ENCODE measurements at regions not wholly inside any gene's neighbourhood (a gene's known extent, or its start where the extent isn't known, plus 50 kb on each side); places are given as distances from the start of the nearest gene placed in this dataset.

DNA sequence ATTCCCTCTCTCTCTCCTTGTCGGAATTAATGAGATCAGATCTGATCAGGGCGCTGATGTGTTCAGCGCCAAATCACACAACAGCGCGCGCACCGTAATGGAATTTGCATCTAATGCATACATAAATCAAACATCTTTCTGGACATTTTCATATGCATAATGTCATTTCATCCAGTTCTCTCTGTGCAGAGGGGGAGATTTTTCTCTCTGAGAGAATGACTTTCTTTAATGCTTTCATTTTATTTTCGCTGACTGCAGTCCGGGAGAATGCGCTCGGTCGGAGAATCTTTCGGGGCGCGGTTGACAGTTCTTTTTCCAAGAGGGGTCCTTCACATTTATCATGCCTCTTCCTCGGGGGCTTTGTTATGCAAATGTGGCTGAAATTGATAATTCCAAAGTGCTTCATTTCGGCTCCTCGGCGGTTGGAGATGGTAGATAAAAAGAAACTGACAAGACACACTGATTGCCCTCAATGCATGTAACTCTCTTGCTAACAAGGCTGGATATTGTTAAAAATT lies 615.9 kb downstream of the VRK1 start:
- Histone ChIP-seq H3K27me3 (replicated peaks; ENCODE audit: control insufficient read depth, insufficient read depth, low read length) (no peaks in the 10 kb centered on the region), H3K36me3 (ENCODE audit: control insufficient read depth, insufficient read depth, low read length) (no peaks in the 10 kb centered on the region), H3K4me3 (replicated peaks; ENCODE audit: low read depth, low read length) (peak overlapping the region; percentile 17; the same call in 1 of the 2 replicates)
- no peak for DNase-seq (ENCODE audit: extremely low read depth, insufficient read length)
- TF ChIP-seq, protein P1, sequence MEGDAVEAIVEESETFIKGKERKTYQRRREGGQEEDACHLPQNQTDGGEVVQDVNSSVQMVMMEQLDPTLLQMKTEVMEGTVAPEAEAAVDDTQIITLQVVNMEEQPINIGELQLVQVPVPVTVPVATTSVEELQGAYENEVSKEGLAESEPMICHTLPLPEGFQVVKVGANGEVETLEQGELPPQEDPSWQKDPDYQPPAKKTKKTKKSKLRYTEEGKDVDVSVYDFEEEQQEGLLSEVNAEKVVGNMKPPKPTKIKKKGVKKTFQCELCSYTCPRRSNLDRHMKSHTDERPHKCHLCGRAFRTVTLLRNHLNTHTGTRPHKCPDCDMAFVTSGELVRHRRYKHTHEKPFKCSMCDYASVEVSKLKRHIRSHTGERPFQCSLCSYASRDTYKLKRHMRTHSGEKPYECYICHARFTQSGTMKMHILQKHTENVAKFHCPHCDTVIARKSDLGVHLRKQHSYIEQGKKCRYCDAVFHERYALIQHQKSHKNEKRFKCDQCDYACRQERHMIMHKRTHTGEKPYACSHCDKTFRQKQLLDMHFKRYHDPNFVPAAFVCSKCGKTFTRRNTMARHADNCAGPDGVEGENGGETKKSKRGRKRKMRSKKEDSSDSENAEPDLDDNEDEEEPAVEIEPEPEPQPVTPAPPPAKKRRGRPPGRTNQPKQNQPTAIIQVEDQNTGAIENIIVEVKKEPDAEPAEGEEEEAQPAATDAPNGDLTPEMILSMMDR (IDR thresholded peaks at IDR 0.05; ENCODE audit: insufficient read depth, low read length, poor library complexity, severe bottlenecking): no peak

DNA sequence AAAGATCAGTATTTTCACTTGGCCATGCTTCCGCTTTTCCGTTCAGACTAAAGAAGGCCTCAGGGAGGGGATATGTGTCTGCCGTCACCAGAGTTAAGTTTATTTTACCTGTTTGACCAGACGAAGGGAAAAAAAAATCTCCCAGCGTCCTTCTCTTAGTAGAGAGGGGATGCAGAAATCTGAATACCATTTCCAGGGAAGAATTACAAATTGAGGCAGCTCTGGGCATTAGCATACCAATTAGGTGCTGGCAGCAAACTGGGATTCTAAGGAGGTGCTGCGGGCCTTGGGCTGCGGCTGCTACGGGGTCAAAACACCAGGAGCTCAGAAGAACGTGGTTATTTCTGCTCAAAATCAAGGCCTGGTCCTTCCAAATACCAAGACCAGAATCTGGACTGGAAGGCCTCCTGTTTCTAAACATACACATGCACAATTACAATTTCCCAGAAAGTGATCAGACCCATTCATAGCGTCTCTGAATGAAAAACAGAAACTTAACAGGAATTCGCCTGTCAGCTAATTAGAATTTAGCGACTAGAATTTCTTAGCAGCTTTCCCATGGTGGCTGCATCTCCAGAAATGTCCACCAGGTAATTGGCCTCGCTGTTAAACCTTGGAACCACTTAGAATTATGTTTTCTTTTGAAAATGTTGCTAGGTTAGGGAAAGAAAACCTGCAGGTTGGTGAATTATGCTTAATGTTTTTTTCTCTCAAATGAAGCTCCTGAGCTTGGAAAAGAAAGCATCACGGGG lies 617.0 kb downstream of the VRK1 start:
- no peaks in the 10 kb centered on the region for H3K36me3 ChIP-seq (ENCODE audit: control insufficient read depth, insufficient read depth, low read length)
- TF ChIP-seq, protein P1 (IDR thresholded peaks at IDR 0.05; ENCODE audit: insufficient read depth, low read length, poor library complexity, severe bottlenecking): no peak
- H3K4me3 ChIP-seq (replicated peaks; ENCODE audit: low read depth, low read length): no peak overlapping the region
- H3K27me3 ChIP-seq (replicated peaks; ENCODE audit: control insufficient read depth, insufficient read depth, low read length): no peaks in the 10 kb centered on the region
- DNase-seq (ENCODE audit: extremely low read depth, insufficient read length): no peak

DNA sequence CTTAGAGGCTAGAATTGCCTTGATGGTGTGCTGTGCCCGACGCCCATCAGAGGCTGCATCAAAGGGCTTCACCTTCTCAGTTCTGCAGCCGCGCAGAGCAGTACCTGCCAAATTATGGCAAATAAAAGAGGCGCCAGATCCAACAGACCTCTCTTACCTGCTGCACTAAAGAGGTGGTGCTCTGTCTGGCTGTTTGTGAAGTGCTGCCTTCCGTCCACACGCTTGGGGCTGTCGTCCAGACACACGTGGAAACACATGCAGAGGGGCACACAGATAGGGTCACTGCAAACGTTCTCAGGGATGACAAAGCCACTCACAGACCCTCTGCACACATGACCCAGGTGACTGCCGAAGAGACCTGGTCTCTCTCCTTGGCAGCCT lies 617.5 kb downstream of the VRK1 start:
- no peak overlapping the region for H3K4me3 ChIP-seq (replicated peaks; ENCODE audit: low read depth, low read length)
- no peaks in the 10 kb centered on the region for H3K27me3 ChIP-seq (replicated peaks; ENCODE audit: control insufficient read depth, insufficient read depth, low read length)
- TF ChIP-seq, protein P1 (IDR thresholded peaks at IDR 0.05; ENCODE audit: insufficient read depth, low read length, poor library complexity, severe bottlenecking): no peak
- H3K36me3 ChIP-seq (ENCODE audit: control insufficient read depth, insufficient read depth, low read length): no peaks in the 10 kb centered on the region
- DNase-seq (ENCODE audit: extremely low read depth, insufficient read length): no peak

DNA sequence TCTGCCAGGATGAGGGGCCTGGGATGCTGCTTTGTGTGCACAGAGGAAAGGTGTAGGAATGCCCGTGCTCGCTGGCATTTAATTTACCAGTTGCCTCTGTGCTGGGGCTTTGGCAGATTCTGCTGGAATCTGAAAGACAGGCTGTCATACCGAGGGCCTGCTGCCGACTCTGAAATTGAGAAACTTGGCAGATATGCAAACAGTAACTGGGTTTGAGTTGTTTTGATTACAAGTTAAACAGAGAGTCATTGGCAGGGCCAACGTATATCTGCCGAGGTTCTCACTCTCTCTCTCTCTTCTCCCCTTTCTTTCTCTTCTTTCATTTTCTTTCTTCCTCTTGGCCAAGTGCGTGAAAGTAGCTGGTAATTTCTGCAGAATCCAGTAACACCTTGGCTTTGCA lies 618.7 kb downstream of the VRK1 start:
- DNase-seq (ENCODE audit: extremely low read depth, insufficient read length): no peak
- TF ChIP-seq, protein P1 (IDR thresholded peaks at IDR 0.05; ENCODE audit: insufficient read depth, low read length, poor library complexity, severe bottlenecking): no peak

DNA sequence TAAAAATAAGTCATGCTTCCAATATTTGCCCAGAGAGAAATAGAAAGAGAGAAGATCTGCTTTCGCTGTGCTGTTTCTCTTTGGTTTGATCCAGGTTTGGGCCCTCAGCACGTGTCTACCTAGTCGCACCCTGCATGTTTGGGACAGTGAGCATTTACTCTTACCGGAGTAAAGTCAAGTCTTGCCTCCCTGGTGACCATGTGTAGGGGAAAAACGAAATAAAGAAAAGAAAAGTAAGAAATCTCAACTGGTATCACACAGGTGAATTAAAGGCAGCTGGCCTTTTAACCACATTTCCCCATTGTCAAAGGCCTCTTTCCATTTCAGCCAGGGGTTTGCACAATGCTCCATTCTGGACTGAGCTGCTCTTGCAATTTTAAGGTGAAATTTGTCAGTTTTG lies 619.4 kb downstream of the VRK1 start:
- TF ChIP-seq, protein P1 (IDR thresholded peaks at IDR 0.05; ENCODE audit: insufficient read depth, low read length, poor library complexity, severe bottlenecking): no peak
- Histone ChIP-seq H3K36me3 (ENCODE audit: control insufficient read depth, insufficient read depth, low read length) (no peaks in the 10 kb centered on the region), H3K4me3 (replicated peaks; ENCODE audit: low read depth, low read length) (no peak overlapping the region), H3K27me3 (replicated peaks; ENCODE audit: control insufficient read depth, insufficient read depth, low read length) (no peaks in the 10 kb centered on the region)
- DNase-seq (ENCODE audit: extremely low read depth, insufficient read length): no peak

More for the DNA sequence above, 618.7 kb downstream of the VRK1 start:
- Histone ChIP-seq H3K4me3 (replicated peaks; ENCODE audit: low read depth, low read length) (no peak overlapping the region), H3K36me3 (ENCODE audit: control insufficient read depth, insufficient read depth, low read length) (no peaks in the 10 kb centered on the region), H3K27me3 (replicated peaks; ENCODE audit: control insufficient read depth, insufficient read depth, low read length) (no peaks in the 10 kb centered on the region)

Measured in GM06990 (cell line).